Skin of body (tissue), 1 donor: ENCODE measurements at regions not wholly inside any gene's neighbourhood (a gene's known extent, or its start where the extent isn't known, plus 50 kb on each side); places are given as distances from the start of the nearest gene placed in this dataset.

Source experiments
- DNase-seq: peaks from one replicate; lab custom pipeline; 2025; lab: John Stamatoyannopoulos, UW

DNA sequence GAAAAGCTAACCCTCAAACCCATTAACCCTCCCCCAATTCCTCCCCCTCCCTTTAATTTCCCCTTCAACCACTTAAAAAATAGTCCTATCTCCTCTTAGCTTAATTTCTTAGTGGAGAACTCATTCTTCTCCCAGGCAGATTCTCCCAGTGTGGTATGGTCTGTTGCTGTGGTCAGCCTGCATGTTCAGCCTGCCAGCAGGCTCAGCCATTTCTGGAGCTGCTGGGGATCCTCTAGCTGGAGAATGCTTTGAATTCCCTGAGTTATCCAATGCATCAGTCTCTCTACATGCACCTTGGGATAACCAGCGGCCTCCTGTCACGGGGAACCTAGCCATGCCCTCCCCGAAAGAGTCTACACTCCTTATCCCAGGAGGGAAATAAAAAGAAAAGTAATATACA lies 375.4 kb upstream of the RSPO3 start:
- no peak for DNase-seq

DNA sequence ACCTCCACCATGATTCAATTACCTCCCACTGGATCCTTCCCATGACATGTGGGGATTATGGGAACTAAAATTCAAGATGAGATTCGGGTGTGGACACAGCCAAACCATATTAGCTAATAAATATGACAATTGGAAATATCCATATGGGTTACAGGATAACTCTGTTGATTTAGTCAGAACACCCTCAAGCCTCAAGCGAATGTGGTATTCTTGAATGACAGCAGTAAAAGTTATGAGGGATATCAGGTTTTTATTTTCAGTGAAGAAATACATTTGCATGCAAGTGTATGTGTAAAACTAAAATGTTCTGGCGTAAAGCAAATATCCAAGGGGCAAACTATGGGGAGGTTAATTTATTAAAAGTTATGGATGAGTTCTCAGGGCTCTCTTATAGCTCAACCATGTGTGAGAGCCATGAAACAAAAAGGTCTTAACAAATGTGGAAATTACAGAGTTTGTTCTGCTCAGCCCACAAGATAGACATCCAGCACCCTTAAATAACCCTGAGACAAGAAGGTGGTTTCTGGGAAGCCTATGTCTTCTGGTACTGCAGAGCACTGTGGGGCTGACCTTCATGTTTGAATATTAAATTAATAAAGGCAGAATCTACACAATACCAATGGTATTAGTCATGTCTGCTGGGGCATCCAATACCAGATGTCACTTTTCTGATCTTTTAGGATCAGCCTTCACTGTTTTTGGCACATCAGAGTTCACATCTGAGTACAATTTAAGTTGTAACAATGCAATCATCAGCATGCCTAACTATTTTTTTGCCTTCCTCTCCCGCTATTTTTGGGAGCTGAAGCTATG lies 370.5 kb upstream of the RSPO3 start:
- peak; percentile 94 for DNase-seq

DNA sequence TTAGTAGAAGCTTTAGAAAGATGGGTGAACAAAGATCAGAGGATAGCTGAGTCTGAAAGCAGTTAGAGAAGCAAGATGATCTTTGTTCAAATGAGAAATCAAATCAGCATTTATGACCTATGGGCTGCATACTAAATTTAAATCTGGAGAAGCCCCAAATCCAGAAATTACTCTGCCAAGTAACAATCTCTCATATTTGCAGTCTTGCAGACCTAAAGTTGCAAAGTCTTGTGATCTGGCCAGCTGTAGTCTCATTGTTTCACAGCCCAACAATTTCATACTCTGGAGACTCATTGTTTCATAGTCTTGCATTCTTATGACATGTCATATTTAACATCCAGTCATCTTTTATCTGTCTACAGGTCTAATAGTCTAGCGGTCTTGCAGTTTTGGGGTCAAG lies 364.9 kb upstream of the RSPO3 start:
- DNase-seq, result peak; percentile 92

DNA sequence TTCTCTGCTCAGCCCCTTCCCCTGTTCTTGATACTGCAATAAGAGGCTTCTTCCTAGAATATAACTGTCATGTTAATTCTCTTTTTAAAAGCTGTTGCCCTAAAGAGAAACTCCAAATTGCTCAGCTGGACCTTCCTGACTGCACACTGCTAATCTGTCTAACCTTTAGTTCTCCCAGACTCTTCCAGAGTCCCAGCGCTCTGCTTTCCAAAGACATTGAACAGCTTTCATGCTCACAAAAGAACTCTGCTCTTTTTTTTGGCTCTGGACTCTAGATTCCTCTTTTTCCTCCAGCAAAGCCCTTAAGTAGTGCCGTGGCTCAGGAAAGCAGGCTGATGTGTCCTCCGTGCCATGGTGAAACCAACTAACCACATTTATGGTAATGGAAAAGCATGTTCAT lies 356.6 kb upstream of the RSPO3 start:
- DNase-seq, result no peak

DNA sequence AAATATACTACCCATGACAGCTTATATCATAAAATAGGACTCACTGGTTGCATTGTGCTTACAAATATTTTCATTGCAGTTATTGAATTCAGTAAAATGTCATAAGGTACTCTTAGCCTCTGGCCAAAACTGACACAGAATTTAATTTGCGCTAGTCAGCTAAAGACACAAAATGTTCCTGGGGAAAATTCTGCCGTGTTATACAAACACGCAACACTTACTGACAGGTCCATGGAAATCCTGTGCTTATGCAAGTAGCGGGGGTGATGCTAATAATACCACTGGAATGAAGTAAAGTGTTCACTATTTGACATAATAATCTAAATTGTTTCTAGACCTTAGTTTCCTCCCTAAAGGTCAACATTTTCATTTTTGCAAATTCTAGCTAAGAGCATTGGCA lies 354.4 kb upstream of the RSPO3 start:
- no peak for DNase-seq

DNA sequence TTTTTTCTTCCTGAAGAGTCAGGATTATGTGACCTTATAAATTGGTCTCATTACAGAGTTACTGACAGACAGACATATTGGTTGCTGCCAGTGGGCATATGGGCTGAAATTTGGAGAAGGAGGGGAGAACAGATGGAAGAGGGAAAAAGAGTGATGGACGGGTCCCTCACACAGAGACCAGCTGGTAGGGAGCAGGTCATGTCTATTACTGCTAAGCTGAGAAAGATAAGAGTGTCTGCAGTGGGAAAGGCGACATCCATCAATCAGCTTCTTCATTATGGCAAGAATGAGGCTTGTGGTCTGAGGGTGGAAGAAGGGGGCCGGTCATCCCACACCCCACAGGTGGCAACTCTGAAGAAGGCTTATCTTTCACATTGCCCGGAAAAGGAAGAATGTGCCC lies 353.8 kb upstream of the RSPO3 start:
- no peak for DNase-seq

DNA sequence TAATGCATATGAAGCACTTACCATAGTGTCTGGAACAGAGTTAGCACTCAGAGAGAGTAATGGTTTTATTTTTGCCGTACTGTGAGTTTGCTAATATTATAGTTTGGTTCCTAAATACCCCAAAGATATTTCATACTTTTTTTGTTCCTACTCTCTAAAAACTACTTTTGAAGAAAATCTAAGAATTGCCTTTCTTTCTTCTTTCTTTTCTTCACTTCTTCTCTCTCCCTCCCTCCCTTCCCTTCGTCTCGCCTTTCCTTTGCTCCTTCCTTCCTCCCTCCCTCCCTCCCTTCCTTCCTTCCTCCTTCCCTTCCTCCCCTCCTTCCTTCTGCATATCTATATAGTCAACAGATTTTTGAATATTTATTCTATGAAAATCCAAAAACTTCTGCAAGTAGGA lies 351.7 kb upstream of the RSPO3 start:
- DNase-seq, result no peak

DNA sequence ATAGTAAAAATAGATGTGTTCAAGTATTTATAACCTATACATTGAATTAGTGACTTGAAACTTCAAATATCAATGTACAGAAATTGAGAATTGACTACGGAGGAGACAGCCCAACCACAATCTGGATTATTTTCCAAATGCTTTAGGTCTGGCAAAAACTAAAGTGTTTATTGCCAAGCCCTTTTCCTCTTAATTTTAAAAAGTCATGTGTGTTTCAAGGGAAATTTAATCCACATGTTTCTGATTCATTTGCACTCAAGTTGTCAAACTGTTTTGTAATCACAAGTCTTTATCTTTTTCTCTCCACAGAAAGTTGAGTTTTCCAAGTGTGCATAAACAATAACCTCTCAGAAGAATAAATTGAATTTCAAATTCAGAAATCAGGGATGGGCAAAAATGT lies 350.8 kb upstream of the RSPO3 start:
- peak; percentile 75 for DNase-seq

DNA sequence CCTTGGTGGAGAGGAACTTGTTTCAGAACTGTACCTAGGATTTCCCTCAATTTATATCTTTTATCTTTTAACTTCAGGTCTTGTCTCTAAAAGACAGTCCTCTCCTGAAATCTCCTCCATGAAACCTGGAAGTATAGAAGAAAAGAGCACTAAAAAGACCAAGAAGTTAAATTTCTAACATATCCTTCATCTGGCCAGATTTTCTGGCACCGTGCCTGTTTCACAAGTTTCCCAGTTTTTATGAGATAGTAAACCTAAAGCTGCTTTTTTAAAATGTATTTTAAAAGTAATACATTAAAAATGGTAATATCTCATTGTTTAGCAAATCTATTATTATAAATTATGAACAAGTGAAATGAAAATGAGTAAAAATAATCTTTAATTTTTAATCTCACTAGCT lies 348.3 kb upstream of the RSPO3 start:
- no peak for DNase-seq

DNA sequence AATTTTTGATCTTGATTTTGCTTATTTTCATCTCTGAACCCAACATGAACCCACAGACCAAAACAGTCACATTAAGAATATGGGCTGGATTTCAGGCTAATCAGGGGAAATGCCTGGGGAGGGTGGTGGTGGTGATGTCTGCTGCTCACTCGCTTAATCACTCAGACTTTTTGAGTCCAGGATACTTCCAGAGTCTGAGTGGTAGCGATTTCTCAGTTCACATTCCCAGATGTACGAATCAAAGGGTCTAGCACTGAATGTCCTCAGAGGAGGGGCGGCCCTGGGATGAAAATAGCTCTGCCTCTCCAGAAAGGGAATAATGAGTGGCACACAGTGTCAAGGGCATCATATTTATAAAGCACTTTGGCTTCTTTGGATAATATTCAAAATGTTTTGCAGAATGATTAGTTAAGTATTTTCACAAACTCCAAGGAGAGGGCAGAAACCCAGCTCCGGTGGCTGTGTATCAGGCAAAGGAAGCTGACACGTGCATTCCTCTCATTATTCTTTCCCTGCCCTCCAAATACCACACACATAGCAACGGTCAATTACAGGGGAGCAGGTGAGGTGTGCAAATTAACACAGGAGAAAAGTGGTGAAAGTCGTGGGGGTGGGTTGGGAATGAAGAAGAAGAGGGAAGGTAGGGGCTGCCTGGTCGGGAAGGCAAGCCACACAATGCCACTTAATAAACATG lies 345.2 kb upstream of the RSPO3 start:
- DNase-seq, result no peak

DNA sequence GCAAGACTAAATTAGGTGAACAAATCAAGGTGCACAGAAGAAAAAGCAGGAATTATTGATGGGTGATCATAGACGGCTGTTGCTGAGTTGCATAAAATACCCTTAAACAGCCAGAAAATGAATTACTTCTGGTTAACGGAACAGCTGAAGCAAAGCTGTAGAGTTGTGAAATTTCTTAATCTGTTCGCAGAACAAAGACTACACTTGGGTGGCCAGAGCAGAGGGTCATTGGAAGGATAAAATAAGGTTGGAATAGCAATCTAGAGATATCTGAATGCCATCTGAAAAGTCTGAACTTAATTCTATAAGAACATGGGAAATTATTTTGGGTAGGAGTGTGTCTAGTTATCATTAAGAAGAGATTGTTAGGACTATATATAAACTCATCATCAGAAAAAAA lies 339.1 kb upstream of the RSPO3 start:
- DNase-seq, result no peak

DNA sequence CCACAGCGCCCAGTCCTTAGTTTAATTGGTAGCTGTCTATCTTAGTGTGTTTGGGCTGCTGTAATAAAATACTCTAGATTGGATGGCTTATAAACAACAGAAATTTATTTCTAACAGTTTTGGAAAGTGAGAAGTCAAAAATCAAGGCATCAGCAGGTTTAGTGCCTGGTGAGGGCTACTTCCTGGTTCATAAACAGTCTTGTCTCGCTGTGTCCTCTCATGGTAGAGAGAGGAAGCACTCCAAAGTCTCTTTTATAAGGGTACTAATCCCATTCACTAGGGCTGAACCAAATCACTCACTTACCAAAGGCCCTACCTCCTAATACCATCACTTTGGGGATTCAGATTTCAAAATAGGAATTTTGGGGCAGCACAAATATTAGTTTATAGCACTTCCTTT lies 336.9 kb upstream of the RSPO3 start:
- no peak for DNase-seq

DNA sequence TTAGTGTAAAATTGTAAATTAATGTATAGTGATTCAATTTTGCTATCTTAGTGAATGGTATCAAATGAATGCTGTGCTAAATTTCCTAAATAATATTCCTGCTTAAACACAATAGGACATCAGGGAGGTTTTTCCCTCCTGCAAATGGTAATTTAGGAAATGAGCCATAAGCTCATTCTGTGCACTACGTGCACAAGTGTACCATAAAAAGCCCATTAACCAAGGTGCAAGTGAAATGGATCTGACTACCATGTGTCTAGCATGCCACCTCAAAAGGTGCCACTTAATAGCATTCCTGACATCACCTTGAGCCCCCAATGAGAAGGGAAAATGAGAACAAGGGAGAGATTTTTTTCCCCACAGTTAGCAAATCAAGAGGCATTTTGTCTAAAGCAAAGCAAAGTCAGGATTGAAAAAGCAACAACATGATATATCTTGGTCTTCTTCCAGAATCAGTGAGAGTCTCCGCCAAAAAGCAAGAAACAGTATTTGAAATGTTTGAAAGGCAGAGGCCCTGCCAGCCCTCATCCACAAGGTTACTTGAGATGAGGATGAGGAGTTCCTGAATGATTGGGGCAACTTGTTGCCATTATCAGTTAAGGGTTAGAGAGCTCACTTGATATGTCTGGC lies 334.2 kb upstream of the RSPO3 start:
- peak; percentile 23 for DNase-seq

DNA sequence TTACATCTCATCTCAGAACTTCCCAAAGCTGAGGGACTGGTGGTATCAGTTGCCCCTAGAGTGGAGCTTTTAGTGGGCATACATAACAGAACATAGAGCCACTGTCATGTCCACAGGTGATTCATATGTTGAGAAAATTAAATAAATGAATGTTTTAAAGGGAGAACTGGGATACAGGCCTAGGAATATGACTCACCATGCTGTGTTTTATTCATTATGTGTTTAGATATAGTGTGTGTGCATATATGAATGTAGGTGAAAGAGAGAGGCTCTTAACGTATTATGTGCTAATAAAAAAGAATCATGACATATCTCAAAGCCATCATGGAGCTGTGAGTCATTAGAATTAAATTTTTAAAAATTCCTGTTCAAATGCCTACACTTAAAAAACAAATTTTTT lies 332.2 kb upstream of the RSPO3 start:
- DNase-seq, result no peak

DNA sequence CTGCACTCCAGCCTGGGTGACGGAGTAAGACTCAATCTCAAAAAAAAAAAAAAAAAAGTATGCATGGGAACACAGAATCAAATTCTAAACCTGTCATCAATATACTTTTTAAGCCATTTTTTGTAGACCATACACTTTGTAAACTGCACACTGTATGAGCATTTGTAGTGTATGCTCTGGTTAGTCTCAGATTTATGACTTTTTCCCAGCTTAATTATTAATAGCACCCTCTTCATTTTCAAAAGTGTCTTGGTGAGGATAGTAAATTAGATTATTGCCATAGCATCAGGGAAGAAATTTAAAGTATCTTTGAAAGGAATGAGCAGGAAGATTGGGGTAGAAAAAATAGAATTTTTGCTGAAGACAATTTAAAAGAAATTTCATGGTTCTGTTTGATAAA lies 330.8 kb upstream of the RSPO3 start:
- no peak for DNase-seq

DNA sequence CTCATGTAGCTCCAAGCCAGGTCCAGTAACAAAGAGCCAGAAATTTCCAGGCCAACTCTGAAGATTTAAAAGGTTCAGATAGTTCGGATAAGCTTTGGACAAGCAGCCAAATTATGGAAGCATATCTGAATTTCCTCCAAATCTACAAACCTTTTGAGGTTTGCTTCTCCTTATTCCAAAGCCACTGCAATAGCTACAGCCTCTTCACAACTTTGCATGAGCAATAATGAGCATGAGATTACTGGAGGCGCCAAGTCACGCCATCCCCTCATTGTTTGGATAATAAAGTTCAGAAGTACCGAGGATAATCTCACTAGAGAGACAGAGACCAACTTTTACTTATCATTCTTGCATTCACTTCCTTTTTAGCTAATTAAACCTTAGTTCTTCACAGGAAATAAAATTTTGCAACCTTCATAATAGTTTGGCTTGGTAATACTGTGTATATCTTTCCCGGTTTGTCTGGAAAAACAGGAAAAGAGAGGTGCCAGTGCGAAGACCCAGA lies 329.6 kb upstream of the RSPO3 start:
- peak; percentile 40 for DNase-seq

DNA sequence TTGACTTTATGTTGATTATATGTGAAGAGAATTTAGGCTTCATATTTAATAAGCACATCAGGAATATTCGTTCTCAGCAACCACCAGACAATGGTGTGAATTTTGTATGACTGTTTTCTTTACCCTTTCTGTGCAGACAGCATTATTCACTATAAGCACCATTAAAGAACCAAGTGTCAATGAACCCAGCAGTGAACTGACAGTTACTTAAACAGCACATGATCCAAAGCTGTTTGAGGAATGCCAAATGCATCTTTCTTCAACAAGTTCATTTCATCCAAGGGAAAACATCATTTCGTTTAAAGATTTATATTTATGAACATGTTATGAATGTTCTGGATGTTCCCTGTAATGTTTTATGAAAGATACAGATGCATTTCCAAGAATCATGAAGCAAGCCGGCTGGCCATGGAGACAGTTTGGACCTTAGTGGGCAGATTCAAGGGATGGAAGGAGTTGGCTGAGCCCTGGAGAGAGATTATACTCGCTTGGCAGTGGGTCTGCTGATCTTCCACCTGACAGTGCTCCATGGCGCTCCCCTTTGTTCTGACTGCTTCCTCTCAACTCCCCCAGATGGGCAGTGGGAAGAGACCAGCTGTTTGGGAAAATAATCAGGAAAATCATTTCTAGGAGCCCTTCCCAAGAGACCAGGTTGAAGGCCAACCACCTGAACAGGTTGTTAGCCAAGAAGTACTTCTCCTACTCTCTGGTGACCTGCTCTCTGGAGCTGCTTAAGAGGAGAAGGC lies 326.0 kb upstream of the RSPO3 start:
- peak; percentile 55 for DNase-seq

DNA sequence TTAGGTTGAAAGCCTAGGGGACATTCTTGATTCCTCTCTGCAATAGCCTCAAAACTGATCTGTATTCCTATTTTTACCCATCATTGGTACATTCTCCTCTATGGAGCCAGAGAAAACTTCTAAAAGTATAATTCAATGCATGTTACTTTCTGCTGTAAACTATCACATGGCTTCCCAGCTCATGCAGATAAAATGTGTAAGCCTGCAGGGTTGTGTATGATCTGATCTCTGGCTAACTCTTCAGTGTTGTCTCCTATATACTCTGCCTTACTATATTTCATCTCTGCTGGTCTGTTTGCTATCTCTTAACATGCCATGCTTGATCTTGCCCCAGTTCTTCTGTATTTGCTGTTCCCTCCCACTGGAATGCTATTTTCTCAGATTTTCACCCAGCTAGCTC lies 323.3 kb upstream of the RSPO3 start:
- DNase-seq, result no peak

DNA sequence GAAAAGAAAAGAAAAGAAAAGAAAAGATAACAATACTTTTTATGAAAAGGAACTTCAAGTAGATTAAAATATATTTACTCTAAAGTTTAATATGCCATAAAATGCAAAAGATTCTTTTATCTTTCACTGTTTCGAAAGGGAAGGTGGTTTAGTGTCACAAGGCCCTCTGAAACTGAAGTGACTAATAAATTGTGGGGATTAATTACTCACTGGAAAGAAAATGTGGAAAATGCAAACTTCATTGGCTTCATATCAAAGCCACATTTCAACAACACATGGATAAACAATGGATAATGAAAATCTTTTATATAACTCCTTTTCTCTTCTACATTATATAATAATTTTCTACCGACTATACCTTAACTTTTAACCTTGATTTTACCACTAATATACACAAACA lies 320.5 kb upstream of the RSPO3 start:
- peak; percentile 22 for DNase-seq

DNA sequence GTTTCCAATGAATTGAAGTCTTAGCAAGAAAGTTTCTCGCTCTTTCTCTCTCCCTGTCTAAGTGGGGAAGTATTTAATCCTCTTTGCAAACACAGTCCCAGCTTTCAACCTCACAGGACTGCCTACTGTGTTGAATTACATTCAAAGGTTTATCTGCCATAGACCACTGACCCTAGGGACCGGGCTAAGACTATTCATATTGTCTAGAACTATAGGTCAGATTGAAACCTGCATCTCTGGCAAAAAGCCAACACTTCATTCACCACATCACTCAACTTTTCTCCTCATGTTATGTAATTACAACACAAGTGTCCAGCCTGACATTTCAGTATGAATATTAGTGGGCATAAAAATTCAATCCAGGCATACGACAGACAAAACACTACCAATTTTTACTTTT lies 314.7 kb upstream of the RSPO3 start:
- DNase-seq, result no peak

DNA sequence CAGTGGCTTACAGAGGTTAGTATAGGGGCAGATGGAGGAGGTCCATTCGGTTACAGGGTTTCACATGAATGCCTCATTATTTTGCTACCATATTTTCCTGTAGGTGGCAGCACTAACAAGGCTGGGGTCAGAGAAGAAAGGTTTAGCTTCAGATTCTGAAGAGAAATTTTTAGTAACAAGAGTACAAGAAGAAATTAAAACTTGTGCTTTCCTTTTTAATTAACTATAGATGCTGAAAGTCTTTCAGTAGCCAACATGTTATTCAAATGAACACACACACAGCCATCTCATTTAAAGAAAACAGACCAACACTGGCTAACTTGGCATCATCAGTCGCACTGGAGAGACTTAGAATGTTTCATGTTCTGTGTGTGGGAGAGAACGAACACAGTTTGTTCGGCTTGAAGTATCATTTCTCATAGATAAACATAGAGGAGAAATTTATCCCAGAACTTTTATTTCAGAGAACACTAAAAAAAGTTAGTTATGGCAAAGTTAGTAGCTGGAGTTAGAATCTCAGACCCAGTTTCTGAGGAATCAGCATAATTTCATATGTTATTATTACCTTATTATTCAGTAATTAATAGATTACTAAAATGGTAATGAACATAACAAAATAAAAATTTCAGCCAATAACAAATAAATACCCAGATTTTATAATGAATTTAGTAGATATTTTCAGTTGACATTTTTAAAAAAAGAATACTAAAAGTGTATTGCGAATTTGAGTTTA lies 314.0 kb upstream of the RSPO3 start:
- DNase-seq, result peak; percentile 37
